H1 (cell line): ENCODE measurements at regions not wholly inside any gene's neighbourhood (a gene's known extent, or its start where the extent isn't known, plus 50 kb on each side); places are given as distances from the start of the nearest gene placed in this dataset.

ENCODE experiments used
- ATF3 ChIP-seq: IDR thresholded peaks from 2 replicates; pipeline ENCODE4 v1.6.1; 2011; ENCODE audit warnings: low read depth, mild to moderate bottlenecking, low read length; ENCODE audit not compliant: insufficient read depth
- CREB1 ChIP-seq: IDR thresholded peaks from 2 replicates; pipeline ENCODE4 v1.6.1; 2012; ENCODE audit warnings: inconsistent platforms
- CTCF ChIP-seq, 3 experiments: IDR thresholded peaks; 1 replicate in 2 of 3; 2 replicates in 1 of 3; pipeline versions ENCODE4 v1.5.1 to v1.6.1; 2011; ENCODE audit warnings: low read length in 3 of 3, mild to moderate bottlenecking in 3 of 3, inconsistent platforms in 2 of 3, low read depth in 1 of 3, moderate library complexity in 1 of 3; ENCODE audit not compliant: insufficient read depth in 1 of 3; ENCODE audit errors: control extremely low read depth in 1 of 3
- EP300 ChIP-seq, 2 experiments: IDR thresholded peaks; 1 replicate in 1 of 2; 2 replicates in 1 of 2; pipeline ENCODE4 v1.6.1; 2011 to 2012; ENCODE audit warnings: low read depth in 2 of 2, low read length in 2 of 2, mild to moderate bottlenecking in 2 of 2, borderline replicate concordance in 1 of 2, inconsistent platforms in 1 of 2, moderate library complexity in 1 of 2
- POLR2A ChIP-seq, 2 experiments: IDR thresholded peaks; 1 replicate in 1 of 2; 2 replicates in 1 of 2; pipeline ENCODE4 v1.6.1; 2011; ENCODE audit warnings: low read depth in 2 of 2, low read length in 2 of 2, mild to moderate bottlenecking in 2 of 2; ENCODE audit errors: control extremely low read depth in 1 of 2
- POLR2AphosphoS5 ChIP-seq: IDR thresholded peaks from 2 replicates; pipeline ENCODE4 v1.6.1; 2011; ENCODE audit warnings: low read depth, low read length
- POU5F1 ChIP-seq: IDR thresholded peaks from 2 replicates; pipeline ENCODE4 v1.6.1; 2011; ENCODE audit warnings: low read depth, mild to moderate bottlenecking, low read length, moderate library complexity
- RAD21 ChIP-seq, 2 experiments: IDR thresholded peaks in 1 of 2; conservative IDR thresholded peaks in 1 of 2; 2 replicates each; pipeline ENCODE4 v1.6.1; 2011; ENCODE audit warnings: low read depth in 2 of 2, low read length in 2 of 2, improper control_type of control experiment in 1 of 2, inconsistent platforms in 1 of 2, mild to moderate bottlenecking in 1 of 2, moderate library complexity in 1 of 2
- RFX5 ChIP-seq: IDR thresholded peaks from 2 replicates; pipeline ENCODE4 v1.6.1; 2011; ENCODE audit warnings: low read depth, low read length, improper control_type of control experiment, borderline replicate concordance
- SIX5 ChIP-seq: IDR thresholded peaks from 2 replicates; pipeline ENCODE4 v1.6.1; 2011; ENCODE audit warnings: mild to moderate bottlenecking, low read depth, low read length
- SP2 ChIP-seq: IDR thresholded peaks from 2 replicates; pipeline ENCODE4 v1.6.1; 2012; ENCODE audit warnings: mild to moderate bottlenecking, low read length, inconsistent platforms
- TAF1 ChIP-seq: IDR thresholded peaks from 2 replicates; pipeline ENCODE4 v1.6.1; 2011; ENCODE audit warnings: mild to moderate bottlenecking, low read depth, low read length
- ZNF274 ChIP-seq: IDR thresholded peaks from 2 replicates; pipeline ENCODE4 v1.7.0; 2012; ENCODE audit warnings: low read length, borderline replicate concordance; ENCODE audit errors: extremely low read depth

- TF ChIP-seq POLR2AphosphoS5 = no peak
- TF ChIP-seq EP300 (IDR thresholded peaks at IDR 0.05; ENCODE audit: borderline replicate concordance in 1 of 2, low read depth in 2 of 2, low read length in 2 of 2) = no peak
- TF ChIP-seq POLR2A (IDR thresholded peaks at IDR 0.05; ENCODE audit: control extremely low read depth in 1 of 2, low read depth in 2 of 2, low read length in 2 of 2) = no peak
- TF ChIP-seq CTCF (IDR thresholded peaks at IDR 0.05; ENCODE audit: control extremely low read depth in 1 of 3, insufficient read depth in 1 of 3, low read depth in 1 of 3, low read length in 3 of 3) = no peak
- TF ChIP-seq ATF3 = no peak
- TF ChIP-seq ZNF274 = no peak
- TF ChIP-seq CREB1 = no peak
- TF ChIP-seq RAD21 (IDR thresholded peaks at IDR 0.05 in 1 of 2, conservative IDR thresholded peaks at IDR 0.05 in 1 of 2; ENCODE audit: low read depth in 2 of 2, low read length in 2 of 2) = no peak
- no peak for TF ChIP-seq TAF1
- no peak for TF ChIP-seq SP2
- no peak for TF ChIP-seq RFX5
- TF ChIP-seq POU5F1 = no peak
- TF ChIP-seq SIX5 = no peak
Measured at GRCh38 chr7:155224116-155224811, 73.4 kb upstream of the INSIG1 start.
